GM19240 (cell line): ENCODE measurements at regions not wholly inside any gene's neighbourhood (a gene's known extent, or its start where the extent isn't known, plus 50 kb on each side); places are given as distances from the start of the nearest gene placed in this dataset.

Experiments
- DNase-seq: peaks from one replicate; pipeline ENCODE4 v3.0.0; 2011; ENCODE audit warnings: low spot score; ENCODE audit not compliant: insufficient read length

- DNase-seq, result no peak
Measured at GRCh38 chr1:5250336-5250735, 595.9 kb downstream of the AJAP1 start.

DNA sequence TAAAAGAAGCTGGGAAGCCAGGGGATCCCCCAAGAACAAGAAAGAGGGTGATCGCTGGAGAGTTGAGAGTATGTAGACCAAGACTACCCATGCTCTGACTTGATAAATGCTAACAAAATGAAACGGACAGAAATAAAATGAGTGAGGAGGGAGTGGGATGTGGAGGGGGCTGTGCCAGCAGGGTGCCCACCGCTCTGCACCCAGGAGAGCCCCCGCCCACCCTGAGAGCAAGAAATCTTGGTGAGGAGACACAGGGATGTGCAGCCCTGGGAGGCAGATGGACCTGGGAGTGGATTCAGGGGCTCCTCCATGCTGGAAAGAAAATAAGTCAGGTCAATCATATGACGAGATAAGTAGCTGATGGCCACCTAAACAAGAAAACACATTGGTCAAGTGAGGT, 590.9 kb downstream of the AJAP1 start:
- DNase-seq, result no peak

DNA sequence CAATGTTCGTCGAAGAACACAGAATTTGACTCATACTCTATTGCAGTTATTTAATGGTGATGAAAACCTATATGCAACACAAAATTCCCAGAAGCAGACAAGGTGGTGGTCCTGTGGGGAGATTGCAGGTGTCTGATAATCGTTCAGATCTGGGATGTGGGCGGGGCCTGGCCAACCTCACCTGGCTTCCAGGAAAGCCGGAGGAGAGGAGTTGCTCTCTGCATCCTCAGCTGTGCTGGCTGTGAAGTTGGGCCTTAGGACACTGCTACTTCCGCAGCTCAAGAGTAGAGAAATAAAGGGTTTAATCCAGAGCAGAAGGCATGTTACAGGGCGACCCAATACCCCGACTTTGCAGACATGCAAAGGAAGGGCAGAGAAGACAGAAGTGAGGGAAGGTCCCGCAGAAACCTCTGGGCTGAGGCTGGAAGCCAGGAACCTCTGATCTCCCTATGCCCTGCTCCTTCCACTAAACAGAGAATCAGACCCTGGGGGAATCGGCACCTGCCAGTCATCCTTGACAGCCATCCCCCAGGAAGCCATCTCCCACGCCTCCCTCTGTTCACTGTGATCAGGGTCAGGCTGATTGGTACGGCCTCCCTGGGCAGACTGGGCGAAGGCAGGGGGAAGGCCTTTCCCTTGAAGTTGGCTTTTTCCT, 590.3 kb downstream of the AJAP1 start:
- DNase-seq, result no peak

DNA sequence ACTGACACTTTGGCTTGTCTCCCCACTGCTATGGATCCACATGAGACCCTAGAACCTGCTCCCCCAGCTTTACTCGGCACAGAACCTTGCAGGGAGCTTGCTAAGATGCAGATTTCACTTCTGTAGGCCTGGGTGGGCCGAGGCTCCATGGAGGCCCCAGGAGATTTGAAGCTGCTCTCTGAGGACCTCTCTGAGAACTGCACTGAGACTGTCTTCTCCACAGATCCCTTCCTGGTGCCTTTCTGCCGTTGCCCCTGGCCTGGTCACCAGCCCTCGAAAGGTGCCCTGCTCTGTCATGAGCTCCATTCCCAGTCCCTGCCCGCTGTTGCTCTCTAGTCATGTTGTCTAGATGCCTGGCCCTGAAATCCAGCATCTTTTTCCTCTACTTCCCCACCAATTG, 588.4 kb downstream of the AJAP1 start:
- no peak for DNase-seq

DNA sequence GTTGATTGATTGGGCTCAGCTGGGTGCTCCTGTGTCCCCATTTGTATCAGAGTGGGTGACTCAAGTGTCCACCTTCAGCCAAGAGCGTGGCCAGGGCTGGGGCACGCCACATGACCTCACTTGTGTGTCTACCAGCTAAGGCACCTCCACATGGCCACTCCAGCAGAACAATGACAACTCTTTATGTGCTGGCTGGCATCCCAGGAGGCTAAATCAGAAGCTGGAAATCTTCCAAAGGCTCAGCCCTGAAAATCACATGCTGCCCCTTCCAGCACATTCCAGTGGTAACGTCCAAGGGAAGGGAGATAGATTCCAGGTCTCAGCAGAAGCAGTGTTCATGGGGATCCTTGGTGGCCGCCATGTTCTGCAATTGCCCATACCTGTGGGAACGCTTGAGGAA, 585.5 kb downstream of the AJAP1 start:
- DNase-seq, result no peak

DNA sequence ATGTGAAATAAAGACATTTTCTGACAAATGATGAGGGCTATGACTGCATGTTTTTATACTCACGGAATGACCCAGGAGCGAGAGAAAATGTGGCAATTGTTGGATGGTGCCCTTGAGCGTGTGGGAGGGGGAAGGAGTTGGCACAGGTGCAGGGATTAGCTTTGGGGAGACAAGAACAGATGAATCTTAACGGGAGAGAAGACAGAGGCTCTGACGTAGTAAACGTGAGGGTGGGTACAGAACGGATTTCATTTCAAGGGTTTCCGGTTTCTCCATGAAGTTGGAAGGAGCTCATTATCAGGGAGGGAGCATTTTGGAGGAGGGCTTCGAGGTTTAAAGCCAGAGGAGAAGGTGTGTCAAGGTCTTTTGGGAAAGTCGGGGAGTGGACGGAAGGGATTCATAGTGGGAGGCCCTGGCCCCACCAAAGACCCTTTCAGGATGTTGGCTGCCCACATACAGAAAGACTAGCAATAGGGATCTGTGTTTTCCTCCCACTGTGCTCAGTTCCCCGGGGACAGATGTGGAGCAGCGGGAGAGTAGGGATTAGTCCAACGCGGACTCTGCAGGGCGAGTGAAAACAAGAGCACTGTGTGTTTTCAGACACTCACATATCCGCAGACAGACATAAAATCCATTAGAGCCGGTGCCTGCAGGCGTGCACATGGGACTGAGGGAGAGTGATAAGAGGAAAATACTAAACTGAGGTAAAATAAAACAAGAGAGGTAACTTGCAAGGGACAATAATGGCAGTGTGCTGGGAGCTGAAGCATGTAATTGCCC, 584.1 kb downstream of the AJAP1 start:
- no peak for DNase-seq

- no peak for DNase-seq
Measured at GRCh38 chr1:5235355-5235899, 581.0 kb downstream of the AJAP1 start.

GRCh38 chr1:5232537-5232936, 578.1 kb downstream of the AJAP1 start:
- DNase-seq, result no peak

DNA sequence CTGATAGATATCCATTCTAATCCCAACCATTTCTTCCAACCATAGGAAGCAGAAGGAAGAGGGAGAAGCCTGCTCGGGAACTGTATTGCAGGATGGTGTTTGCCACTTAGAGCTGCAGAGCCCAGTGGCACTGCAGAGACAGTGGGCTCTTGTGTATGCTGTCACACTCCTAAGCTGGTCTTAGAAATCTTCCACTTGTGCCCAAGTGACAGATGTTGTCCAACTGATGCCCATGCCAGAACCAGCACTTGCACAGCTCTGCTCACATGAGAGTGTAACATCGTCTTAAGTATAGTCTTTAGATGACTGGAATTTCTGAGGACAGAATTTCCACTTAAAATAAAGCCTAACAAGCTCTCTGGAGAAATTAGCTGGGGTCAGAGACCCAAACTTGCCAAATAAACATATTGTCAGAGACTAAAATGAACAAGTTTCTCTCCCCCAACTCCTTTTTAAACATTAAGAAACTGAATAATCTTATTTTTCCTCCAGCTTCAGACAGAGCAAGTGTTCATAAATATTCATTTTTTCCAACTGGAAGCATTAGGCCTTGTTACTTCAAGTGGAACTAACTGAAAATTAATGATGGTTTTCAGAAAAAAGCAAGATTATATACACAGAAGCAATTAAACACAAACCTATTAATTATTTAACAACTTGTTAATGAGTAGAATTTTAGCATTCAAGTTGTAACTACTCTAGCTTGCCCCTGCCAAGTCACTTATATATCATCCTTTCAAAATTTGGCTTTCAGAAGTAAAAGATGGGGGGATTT, 577.3 kb downstream of the AJAP1 start:
- DNase-seq, result no peak

DNA sequence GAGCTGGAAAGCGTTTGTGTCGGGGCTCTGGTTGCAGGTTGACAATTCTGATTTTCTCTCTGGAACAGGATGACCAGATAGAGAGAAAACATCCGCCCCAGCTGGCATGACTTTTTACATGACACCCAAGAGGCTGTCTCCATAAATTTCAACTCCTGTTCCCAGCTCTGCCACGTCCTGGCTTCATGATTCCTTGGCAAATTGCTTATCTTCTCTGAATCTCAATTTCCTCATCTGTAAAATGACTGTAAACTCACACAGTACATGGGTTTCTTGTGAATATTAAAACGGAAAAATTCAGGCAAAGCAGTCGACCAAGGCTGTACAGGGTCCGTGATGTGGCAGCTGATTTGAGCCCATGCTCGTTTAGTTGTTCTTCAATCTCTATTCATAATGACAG, 572.7 kb downstream of the AJAP1 start:
- DNase-seq, result no peak

- no peak for DNase-seq
Measured at GRCh38 chr1:5225707-5226704, 571.6 kb downstream of the AJAP1 start.

DNA sequence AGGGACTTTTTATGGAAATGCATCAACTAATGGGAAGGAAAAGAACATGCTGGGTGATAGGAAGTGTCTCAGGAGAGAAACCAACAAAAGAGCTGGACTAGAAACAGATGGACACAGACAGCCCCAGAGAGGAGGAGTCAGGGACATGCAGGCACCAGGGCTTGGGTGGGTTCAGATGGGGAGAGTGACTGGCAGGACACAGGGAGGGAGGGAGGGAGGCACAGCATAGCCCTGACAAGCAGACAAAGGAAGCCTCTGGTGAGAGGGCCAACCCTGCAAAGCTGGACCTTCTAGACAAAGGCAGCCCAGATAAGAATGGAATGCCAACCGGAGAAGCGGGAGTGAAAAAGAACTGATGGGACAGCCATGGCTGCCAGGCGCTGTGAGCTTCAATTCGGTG, 568.8 kb downstream of the AJAP1 start:
- no peak for DNase-seq

DNA sequence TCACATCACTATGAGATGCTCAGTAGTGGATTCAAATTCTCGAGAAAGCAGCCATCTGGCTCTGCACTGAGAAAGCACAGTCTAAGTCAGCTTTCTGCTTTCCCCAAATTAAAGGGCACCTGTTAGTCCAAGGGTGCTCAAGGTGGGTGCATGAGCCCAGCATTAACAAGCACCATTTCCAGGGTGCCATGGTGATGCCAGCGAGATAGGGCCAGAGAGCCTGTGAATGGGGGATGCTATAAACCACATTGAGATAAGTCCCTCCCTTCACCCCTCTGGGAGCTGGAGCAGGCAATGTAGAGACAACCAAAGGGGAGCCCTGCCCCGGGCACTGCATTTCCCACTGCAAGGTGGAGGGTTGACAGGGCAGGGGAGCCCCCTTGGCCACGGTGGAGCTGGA, 568.2 kb downstream of the AJAP1 start:
- no peak for DNase-seq

DNA sequence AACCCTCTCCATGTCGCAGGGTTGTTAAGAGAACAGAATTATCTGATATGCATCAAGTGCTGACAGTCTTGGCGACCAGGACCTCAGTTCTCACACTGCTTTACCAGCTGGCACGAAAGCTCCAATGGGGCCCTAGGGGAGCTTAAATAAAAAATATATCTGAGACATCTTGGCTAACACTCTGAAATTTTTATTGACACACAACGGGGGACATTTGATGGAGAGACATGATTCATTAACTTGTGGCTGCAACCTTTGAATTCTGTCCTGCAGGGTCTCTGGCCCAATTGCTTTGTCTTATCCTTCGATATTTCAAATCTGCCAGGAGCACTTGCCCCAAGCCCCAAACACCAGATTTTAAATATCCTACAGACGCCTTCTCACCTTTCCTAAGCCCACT, 567.0 kb downstream of the AJAP1 start:
- DNase-seq, result no peak

- DNase-seq, result no peak
Measured at GRCh38 chr1:5220821-5221220, 566.4 kb downstream of the AJAP1 start.

GRCh38 chr1:5220421-5220820, 566.0 kb downstream of the AJAP1 start:
- no peak for DNase-seq

DNA sequence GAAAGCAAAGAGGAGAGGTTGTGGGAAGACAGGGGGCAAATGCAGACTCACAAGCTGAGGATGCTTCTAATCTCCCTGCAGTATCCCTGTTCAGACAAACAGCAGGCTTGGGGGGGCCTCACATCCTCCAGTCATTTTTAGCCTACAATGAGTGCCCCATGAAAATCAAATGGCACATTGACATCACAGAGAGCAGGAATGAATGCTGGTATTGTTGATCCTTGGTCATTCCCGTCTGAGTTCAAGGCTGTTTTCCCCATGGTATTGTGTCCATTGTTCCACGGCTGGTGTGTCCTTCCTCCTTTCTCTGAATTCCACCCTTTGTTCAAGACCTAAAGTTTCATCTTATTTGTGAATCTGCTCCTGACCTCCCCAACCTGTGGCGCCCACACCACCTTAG, 545.6 kb downstream of the AJAP1 start:
- no peak for DNase-seq

- no peak for DNase-seq
Measured at GRCh38 chr1:5198328-5198727, 543.9 kb downstream of the AJAP1 start.

DNA sequence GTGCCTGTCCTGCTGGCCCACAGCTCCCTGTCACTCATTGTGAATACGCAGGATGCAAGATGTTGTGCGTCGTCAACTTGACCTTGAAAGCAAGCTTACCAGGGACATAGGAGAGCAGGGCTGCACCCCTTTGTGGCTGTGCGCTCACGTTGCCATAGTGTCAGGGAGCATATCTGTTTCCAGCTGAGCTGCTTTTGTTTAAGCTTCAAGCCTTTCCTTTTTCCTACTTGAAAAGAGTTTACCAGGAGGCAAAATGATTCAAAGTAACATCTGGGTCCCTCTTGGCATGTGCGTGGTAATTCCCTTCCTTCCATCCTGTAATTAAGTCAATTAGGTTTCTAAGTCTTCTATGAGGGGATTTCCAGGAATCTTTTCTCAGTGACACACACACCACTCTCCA, 537.1 kb downstream of the AJAP1 start:
- no peak for DNase-seq

DNA sequence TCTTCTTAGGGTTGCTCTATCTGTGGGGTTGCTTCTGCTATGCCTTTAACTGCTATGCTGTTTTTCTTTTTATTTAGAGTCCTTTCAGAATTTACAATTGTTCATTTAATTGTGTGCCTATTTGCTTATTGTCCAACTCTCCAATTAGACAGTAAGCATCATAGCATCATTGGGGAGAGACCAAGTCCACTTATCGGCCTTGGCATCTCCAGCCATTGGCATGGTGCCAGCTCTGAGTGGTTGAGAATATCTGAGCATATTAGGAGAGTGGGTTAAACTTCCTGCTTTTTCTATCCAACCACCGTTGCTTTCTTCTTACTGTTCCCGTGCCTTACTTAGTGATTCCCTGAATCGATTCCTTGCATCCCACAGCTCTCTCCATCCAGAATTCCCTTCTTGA, 535.0 kb downstream of the AJAP1 start:
- no peak for DNase-seq

DNA sequence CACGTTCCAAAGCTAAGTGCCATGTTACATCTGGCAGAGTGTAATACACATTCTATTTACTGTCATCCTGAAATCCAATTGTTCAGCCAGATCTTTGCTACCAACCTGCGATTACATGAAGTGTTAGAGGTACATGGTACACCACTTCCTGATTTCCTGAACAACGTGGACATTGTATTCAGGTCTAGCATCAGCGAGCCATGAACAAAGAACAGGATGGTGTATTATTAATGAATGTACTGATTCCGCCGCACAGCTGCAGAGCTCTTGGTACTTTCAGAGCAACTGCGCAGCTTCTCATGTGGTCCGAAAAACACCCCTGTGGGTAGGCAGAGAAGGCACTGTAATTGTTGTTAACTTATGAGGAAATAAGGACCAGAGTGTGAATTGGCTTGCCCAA, 511.4 kb downstream of the AJAP1 start:
- DNase-seq, result no peak
